VCaP (cell line): ENCODE measurements at regions not wholly inside any gene's neighbourhood (a gene's known extent, or its start where the extent isn't known, plus 50 kb on each side); places are given as distances from the start of the nearest gene placed in this dataset.

Experiments used
- H3K27ac ChIP-seq: fragments of 450-650 bp; 2 replicates; pipeline ENCODE4 v1.5.1; 2017
- CTCF ChIP-seq: fragments of 450-650 bp; conservative IDR thresholded peaks from 2 replicates; pipeline ENCODE4 v1.5.1; 2017; ENCODE audit warnings: mild to moderate bottlenecking, moderate library complexity

GRCh38 chr9:129522351-129522750 lies 98.5 kb downstream of the C9orf50 start:
- H3K27ac ChIP-seq, result no peak overlapping the region
- no peak for TF ChIP-seq CTCF

GRCh38 chr9:129520082-129520481 lies 100.8 kb downstream of the C9orf50 start:
- H3K27ac ChIP-seq, result no peak overlapping the region
- TF ChIP-seq CTCF, result no peak

- no peak overlapping the region for H3K27ac ChIP-seq
Measured at GRCh38 chr9:129518074-129518473, 102.8 kb downstream of the C9orf50 start.

GRCh38 chr9:129517006-129517405 lies 103.9 kb downstream of the C9orf50 start:
- no peak overlapping the region for H3K27ac ChIP-seq
- TF ChIP-seq CTCF, result no peak

More at GRCh38 chr9:129518074-129518473, 102.8 kb downstream of the C9orf50 start:
- no peak for TF ChIP-seq CTCF

- TF ChIP-seq CTCF, result no peak
- H3K27ac ChIP-seq, result no peak overlapping the region
Measured at GRCh38 chr9:129514891-129515290, 106.0 kb downstream of the C9orf50 start.

GRCh38 chr9:129514497-129514867 lies 106.4 kb downstream of the C9orf50 start:
- TF ChIP-seq CTCF, result no peak

GRCh38 chr9:129513856-129514496 lies 106.9 kb downstream of the C9orf50 start:
- H3K27ac ChIP-seq, result no peak overlapping the region
- no peak for TF ChIP-seq CTCF

More at GRCh38 chr9:129514497-129514867, 106.4 kb downstream of the C9orf50 start:
- H3K27ac ChIP-seq, result no peak overlapping the region
